DMS114 treated with DMSO at 0.1 percent for 48 hours (cell line): ENCODE measurements at regions not wholly inside any gene's neighbourhood (a gene's known extent, or its start where the extent isn't known, plus 50 kb on each side); places are given as distances from the start of the nearest gene placed in this dataset.
"Not testable (repeated sequence)": the region's sequence is repeated elsewhere in the genome, so short reads cannot be mapped to it uniquely, and the experiment has no call there.

ENCODE experiments used
- DNase-seq: peaks from one replicate; lab custom pipeline; 2025; ENCODE audit not compliant: unreplicated experiment; lab: John Stamatoyannopoulos, UW

DNA sequence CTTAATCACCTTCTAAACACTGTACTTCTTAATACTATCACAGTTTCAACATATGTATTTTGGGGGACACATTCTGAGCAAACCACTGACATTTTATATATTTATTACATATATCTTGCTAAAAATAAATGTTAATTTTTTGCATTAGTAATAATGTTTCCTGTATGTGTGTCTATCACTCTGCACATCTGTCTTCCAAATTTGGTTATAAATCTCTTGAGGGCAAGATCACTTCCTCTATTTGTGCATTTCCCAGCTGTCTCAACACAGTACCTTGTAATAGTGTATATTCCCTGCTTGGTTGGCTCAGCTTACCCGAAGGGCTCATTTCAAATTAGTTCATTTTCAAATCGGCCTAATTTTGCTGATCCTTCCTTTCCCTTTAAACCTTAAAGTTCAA is 617.1 kb upstream of the GYPC start:
- no peak for DNase-seq

- DNase-seq = no peak
Observed at GRCh38 chr2:126041391-126042047, 614.4 kb upstream of the GYPC start.

- DNase-seq = no peak
Observed at GRCh38 chr2:126042089-126042488, 613.9 kb upstream of the GYPC start.

DNA sequence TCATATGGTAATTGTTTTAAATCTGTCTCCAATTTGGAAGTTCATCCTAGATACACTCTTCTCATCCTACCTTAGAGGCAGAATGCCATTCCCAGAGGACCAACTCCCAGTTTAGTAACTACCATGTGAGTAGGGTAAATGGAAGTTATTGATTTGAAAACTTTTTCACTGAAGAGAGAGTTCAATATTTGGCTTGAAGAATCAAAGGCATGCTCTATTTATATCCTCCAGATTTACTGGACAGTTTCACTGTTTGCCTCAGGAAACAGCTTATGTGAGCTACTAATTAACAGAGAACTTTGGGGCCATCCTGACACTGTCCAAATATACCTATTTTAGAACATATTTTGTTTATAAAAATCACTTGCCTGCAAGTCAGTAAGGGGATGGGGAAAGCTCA is 607.2 kb upstream of the GYPC start:
- DNase-seq = no peak

- no peak for DNase-seq
Observed at GRCh38 chr2:126049461-126049860, 606.5 kb upstream of the GYPC start.

DNA sequence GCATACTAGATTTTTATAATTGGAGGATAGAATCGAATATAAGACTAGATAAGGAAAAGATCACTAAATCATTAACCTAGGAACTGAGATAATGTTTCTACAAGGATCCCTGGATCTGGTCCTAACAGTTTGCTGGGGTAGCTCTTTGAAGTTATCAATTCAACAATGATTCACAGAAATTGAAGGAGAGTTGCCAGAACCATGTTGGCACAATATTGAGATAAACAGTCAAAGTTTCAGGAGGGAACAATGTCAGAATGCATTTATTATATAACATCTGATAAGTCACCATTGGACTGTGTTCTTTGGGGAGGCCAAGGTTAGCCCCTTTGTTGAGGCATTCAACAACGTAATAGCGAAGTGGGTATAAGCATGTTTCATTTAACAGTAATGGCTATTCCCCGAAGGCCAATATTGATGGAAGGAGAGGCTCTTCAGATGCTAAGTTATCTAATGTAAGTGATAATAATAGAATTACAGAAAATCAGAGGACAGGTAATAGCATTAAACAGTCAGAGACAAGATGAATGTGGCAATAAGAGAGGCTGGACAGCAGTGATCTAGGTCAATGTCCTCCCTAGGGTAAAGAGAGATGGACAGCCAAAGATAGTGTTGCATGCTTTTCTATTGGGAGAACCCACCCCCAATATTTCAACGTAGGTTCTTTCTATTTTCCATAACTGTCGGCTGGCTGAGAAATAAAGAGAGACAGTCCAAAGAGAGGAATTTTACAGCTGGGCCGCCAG is 604.8 kb upstream of the GYPC start:
- no peak for DNase-seq

- DNase-seq = not testable (repeated sequence)
Observed at GRCh38 chr2:126051737-126052240, 604.2 kb upstream of the GYPC start.

DNA sequence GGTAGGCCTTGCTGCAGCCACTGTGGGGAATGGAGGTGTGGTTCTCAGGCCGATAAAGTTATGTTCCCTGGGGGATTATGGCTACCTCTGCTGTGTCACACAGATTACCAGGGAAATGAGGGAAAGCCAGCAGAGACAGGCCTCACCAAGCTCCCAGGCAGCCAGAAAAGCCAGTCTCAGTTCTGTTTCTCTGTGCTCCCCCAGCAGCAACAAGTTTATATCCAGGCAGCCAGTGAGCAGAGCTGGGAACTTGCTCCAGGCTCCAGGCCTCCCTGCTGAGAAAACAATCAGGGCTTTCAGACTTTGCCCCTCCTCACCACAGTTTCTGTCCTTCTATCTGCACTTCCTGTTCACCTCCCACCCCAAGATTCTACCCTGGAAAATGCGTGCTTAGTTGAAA is 596.6 kb upstream of the GYPC start:
- no peak for DNase-seq

GRCh38 chr2:126085011-126085795 is 570.8 kb upstream of the GYPC start:
- DNase-seq = no peak

DNA sequence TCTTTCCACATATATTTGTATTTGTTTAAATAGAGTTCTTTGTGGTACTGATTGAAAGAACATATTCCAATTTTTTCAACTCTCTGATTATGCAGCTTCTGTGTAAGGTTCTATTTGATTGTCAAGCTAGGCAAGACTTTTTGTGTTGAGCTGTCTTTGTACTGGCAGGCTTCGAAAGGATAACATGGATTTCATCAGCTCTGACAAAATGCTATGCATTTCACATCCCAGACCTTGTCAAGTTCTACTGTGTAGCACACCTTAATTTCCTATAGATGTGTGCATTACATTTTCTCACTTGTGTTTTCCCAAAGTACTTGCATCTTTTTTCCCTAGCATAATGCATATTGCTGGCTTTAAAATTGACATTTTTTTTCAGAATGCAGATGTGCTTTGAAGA is 555.0 kb upstream of the GYPC start:
- DNase-seq = no peak

GRCh38 chr2:126106006-126106405 is 550.0 kb upstream of the GYPC start:
- DNase-seq = no peak

- DNase-seq = no peak
Observed at GRCh38 chr2:126107883-126108282, 548.1 kb upstream of the GYPC start.

GRCh38 chr2:126115975-126116374 is 540.0 kb upstream of the GYPC start:
- DNase-seq = no peak

DNA sequence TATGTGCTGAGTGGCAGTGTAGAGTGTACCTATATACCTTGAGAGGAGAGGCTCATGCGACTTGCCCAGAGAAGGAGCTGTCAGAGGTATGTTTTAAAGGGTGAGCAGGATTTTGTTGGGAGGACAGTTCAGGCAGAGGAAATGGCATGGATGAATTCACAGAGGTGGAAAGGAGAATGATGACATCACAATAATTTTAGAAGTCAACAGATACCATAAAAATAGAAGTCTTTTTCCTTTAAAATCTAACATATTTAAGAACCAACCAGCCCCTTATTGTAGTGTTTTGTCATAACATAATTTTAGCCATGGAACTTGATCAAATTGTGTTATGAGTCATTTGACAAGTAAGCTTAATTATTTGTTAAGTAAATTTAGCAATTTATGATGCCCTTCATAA is 538.1 kb upstream of the GYPC start:
- no peak for DNase-seq

GRCh38 chr2:126145752-126146151 is 510.2 kb upstream of the GYPC start:
- no peak for DNase-seq

DNA sequence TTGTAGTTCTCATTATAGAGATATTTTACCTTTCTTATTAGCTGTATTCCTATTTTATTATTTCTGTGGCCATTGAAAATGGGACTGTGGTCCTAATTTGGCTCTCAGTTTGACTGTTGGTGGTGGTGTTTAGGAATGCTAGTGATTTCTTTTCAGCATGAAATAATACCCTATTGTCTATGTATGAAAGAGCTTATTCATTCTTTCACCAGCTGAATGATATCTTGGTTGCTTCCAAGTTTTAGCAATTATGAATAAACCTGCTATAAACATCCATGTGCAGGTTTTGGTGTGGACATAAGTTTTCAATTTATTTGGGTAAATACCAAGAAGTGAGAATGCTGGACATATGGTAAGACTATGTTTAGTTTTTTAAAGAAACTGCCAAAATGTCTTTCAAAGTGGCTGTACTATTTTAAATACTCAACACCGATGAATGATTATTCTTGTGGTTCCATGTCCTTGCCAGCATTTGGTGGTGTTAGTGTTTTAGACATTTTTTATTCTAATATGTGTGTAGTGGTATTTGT is 501.6 kb upstream of the GYPC start:
- no peak for DNase-seq

DNA sequence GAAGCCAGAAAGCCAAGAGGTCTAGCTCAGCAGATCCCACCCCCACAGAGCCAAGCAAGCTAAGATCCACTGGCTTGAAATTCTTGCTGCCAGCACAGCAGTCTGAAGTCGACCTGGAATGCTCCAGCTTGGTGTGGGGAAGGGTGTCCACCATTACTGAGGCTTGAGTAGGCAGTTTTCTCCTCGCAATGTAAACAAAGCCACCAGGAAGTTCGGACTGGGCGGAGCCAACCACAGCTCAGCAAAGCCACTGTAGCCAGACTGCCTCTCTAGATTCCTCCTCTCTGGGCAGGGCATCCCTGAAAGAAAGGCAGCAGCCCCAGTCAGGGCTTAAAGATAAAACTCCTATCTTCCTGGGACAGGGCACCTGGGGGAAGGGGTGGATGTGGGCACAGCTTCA is 495.0 kb upstream of the GYPC start:
- DNase-seq = not testable (repeated sequence)

- no peak for DNase-seq
Observed at GRCh38 chr2:126172631-126173184, 483.2 kb upstream of the GYPC start.

GRCh38 chr2:126175222-126175621 is 480.7 kb upstream of the GYPC start:
- no peak for DNase-seq

- no peak for DNase-seq
Observed at GRCh38 chr2:126177479-126177878, 478.5 kb upstream of the GYPC start.

- no peak for DNase-seq
Observed at GRCh38 chr2:126187668-126188067, 468.3 kb upstream of the GYPC start.
